ENCODE measurements at regions not wholly inside any gene's neighbourhood (a gene's known extent, or its start where the extent isn't known, plus 50 kb on each side); places are given as distances from the start of the nearest gene placed in this dataset.

- H3K4me3 Mint-ChIP-seq (ENCODE audit: unreplicated experiment), result no peak overlapping the region
- DNase-seq (ENCODE audit: extremely low spot score, unreplicated experiment), result no peak
- H3K27ac Mint-ChIP-seq (ENCODE audit: unreplicated experiment), result no peak overlapping the region
- H3K36me3 Mint-ChIP-seq (ENCODE audit: unreplicated experiment), result no peaks in the 10 kb centered on the region
- TF ChIP-seq, protein P1, sequence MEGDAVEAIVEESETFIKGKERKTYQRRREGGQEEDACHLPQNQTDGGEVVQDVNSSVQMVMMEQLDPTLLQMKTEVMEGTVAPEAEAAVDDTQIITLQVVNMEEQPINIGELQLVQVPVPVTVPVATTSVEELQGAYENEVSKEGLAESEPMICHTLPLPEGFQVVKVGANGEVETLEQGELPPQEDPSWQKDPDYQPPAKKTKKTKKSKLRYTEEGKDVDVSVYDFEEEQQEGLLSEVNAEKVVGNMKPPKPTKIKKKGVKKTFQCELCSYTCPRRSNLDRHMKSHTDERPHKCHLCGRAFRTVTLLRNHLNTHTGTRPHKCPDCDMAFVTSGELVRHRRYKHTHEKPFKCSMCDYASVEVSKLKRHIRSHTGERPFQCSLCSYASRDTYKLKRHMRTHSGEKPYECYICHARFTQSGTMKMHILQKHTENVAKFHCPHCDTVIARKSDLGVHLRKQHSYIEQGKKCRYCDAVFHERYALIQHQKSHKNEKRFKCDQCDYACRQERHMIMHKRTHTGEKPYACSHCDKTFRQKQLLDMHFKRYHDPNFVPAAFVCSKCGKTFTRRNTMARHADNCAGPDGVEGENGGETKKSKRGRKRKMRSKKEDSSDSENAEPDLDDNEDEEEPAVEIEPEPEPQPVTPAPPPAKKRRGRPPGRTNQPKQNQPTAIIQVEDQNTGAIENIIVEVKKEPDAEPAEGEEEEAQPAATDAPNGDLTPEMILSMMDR (IDR thresholded peaks at IDR 0.05), result no peak
- H3K9me3 Mint-ChIP-seq (ENCODE audit: unreplicated experiment), result no peaks in the 10 kb centered on the region
- peaks cover 15% of the 10 kb centered on the region for H3K27me3 Mint-ChIP-seq (ENCODE audit: unreplicated experiment)
- H3K4me1 Mint-ChIP-seq (ENCODE audit: unreplicated experiment), result no peaks in the 10 kb centered on the region
These were observed 128.3 kb upstream of the MAP3K7 start for GRCh38 chr6:90715093-90715655.

DNA sequence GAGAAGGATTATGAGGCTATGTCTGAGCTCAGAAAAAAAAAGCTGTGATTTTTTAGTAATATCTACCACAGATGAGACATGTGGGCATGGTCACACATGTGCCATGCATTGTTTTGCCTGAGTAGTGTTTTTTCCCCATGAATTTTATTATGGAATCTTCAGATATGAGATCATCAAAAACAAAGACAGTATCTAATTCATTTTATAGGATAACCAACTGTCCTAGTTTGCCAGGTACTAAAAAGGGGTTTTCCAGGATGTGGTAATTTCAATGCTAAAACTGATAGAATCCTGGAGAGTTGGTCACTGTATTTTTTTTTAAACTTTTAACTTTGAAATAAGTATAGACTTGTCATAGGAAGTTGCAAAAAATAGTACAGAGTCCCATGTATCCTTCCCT, 127.4 kb upstream of the MAP3K7 start:
- Mint-ChIP-seq H3K9me3 (ENCODE audit: unreplicated experiment) (no peaks in the 10 kb centered on the region), H3K27me3 (ENCODE audit: unreplicated experiment) (peaks cover 9% of the 10 kb centered on the region), H3K27ac (ENCODE audit: unreplicated experiment) (no peak overlapping the region), H3K4me3 (ENCODE audit: unreplicated experiment) (no peak overlapping the region), H3K36me3 (ENCODE audit: unreplicated experiment) (no peaks in the 10 kb centered on the region), H3K4me1 (ENCODE audit: unreplicated experiment) (no peaks in the 10 kb centered on the region)
- TF ChIP-seq, protein P1 (IDR thresholded peaks at IDR 0.05), result no peak
- no peak for DNase-seq (ENCODE audit: extremely low spot score, unreplicated experiment)

- TF ChIP-seq, protein P1 (IDR thresholded peaks at IDR 0.05), result no peak
- no peaks in the 10 kb centered on the region for H3K9me3 Mint-ChIP-seq (ENCODE audit: unreplicated experiment)
- H3K36me3 Mint-ChIP-seq (ENCODE audit: unreplicated experiment), result no peaks in the 10 kb centered on the region
- DNase-seq (ENCODE audit: extremely low spot score, unreplicated experiment), result no peak
- H3K4me1 Mint-ChIP-seq (ENCODE audit: unreplicated experiment), result no peaks in the 10 kb centered on the region
- no peak overlapping the region for H3K4me3 Mint-ChIP-seq (ENCODE audit: unreplicated experiment)
- no peak overlapping the region for H3K27ac Mint-ChIP-seq (ENCODE audit: unreplicated experiment)
- peaks cover 9% of the 10 kb centered on the region for H3K27me3 Mint-ChIP-seq (ENCODE audit: unreplicated experiment)
These were observed 125.2 kb upstream of the MAP3K7 start for GRCh38 chr6:90712114-90712513.

GRCh38 chr6:90709431-90709996, 122.6 kb upstream of the MAP3K7 start:
- no peaks in the 10 kb centered on the region for H3K4me1 Mint-ChIP-seq (ENCODE audit: unreplicated experiment)
- H3K27me3 Mint-ChIP-seq (ENCODE audit: unreplicated experiment), result peaks cover 7% of the 10 kb centered on the region
- H3K9me3 Mint-ChIP-seq (ENCODE audit: unreplicated experiment), result no peaks in the 10 kb centered on the region
- H3K4me3 Mint-ChIP-seq (ENCODE audit: unreplicated experiment), result no peak overlapping the region
- no peak for DNase-seq (ENCODE audit: extremely low spot score, unreplicated experiment)
- TF ChIP-seq, protein P1 (IDR thresholded peaks at IDR 0.05), result no peak
- no peak overlapping the region for H3K27ac Mint-ChIP-seq (ENCODE audit: unreplicated experiment)
- H3K36me3 Mint-ChIP-seq (ENCODE audit: unreplicated experiment), result no peaks in the 10 kb centered on the region

- no peaks in the 10 kb centered on the region for H3K4me1 Mint-ChIP-seq (ENCODE audit: unreplicated experiment)
- H3K27me3 Mint-ChIP-seq (ENCODE audit: unreplicated experiment), result peaks cover 8% of the 10 kb centered on the region
- no peaks in the 10 kb centered on the region for H3K9me3 Mint-ChIP-seq (ENCODE audit: unreplicated experiment)
- no peaks in the 10 kb centered on the region for H3K36me3 Mint-ChIP-seq (ENCODE audit: unreplicated experiment)
- H3K4me3 Mint-ChIP-seq (ENCODE audit: unreplicated experiment), result no peak overlapping the region
- TF ChIP-seq, protein P1 (IDR thresholded peaks at IDR 0.05), result no peak
- no peak overlapping the region for H3K27ac Mint-ChIP-seq (ENCODE audit: unreplicated experiment)
- DNase-seq (ENCODE audit: extremely low spot score, unreplicated experiment), result no peak
These were observed 121.4 kb upstream of the MAP3K7 start for GRCh38 chr6:90708206-90708737.

All from osteocyte (in vitro differentiated cells).